PC-3 (cell line): ENCODE measurements at regions not wholly inside any gene's neighbourhood (a gene's known extent, or its start where the extent isn't known, plus 50 kb on each side); places are given as distances from the start of the nearest gene placed in this dataset.
A peak's percentile ranks its signal among the peaks of the same experiment; 100 is the strongest.

Source experiments
- ATAC-seq: fragments of 200-7000 bp; cut with Tn5 transposase; 2 replicates; pipeline ENCODE4 v1.9.1; 2020; ENCODE audit warnings: mild to moderate bottlenecking, moderate library complexity
- BruUV-seq: library from RNA; stranded (reverse); fragments of 400-500 nt; replicated peaks from 2 replicates; lab custom pipeline; 2021; lab: Mats Ljungman, UMichigan
- CTCF ChIA-PET: fragments of 300-600 bp; sonication (Branson Sonifier 250); formaldehyde crosslinking; loops from one replicate; lab custom pipeline; 2022; ENCODE audit warnings: antibody characterized with exemption; lab: Charles Lee
- POLR2A ChIA-PET: fragments of 300-600 bp; sonication (Branson Sonifier 250); formaldehyde crosslinking; loops from one replicate; lab custom pipeline; 2022; ENCODE audit warnings: antibody characterized with exemption; ENCODE audit not compliant: unreplicated experiment; lab: Charles Lee
- DNase-seq: peaks from one replicate; pipeline ENCODE4 v3.0.0-alpha.2; 2015
- H2AFZ ChIP-seq: fragments of 300-600 bp; sonication (generic); 2 replicates; pipeline ENCODE4 v1.6.0; 2016; ENCODE audit warnings: antibody characterized with exemption, low read length
- H3F3A ChIP-seq: fragments of 300-600 bp; sonication (generic); one replicate; pipeline ENCODE4 v1.6.0; 2017; ENCODE audit warnings: antibody characterized with exemption, low read length, control low read depth, mild to moderate bottlenecking; ENCODE audit not compliant: unreplicated experiment
- H3K27ac ChIP-seq: fragments of 300-600 bp; sonication (generic); 2 replicates; pipeline ENCODE4 v1.5.1; 2016; ENCODE audit warnings: mild to moderate bottlenecking, low read length
- H3K27me3 ChIP-seq: fragments of 300-600 bp; sonication (generic); 2 replicates; pipeline ENCODE4 v1.6.1; 2016; ENCODE audit warnings: low read length, mixed read lengths
- H3K36me3 ChIP-seq: fragments of 300-600 bp; sonication (generic); 2 replicates; pipeline ENCODE4 v1.6.1; 2016; ENCODE audit warnings: low read depth, mixed run types, low read length, mixed read lengths
- H3K4me1 ChIP-seq: fragments of 300-600 bp; sonication (generic); 2 replicates; pipeline ENCODE4 v1.5.1; 2016; ENCODE audit warnings: low read length; ENCODE audit not compliant: insufficient read depth
- H3K4me2 ChIP-seq: fragments of 300-600 bp; sonication (generic); 2 replicates; pipeline ENCODE4 v1.6.0; 2016; ENCODE audit warnings: low read length
- H3K4me3 ChIP-seq: fragments of 300-600 bp; sonication (generic); 2 replicates; pipeline ENCODE4 v1.5.1; 2016; ENCODE audit warnings: mild to moderate bottlenecking, low read length, mixed read lengths
- H3K79me2 ChIP-seq: fragments of 300-600 bp; sonication (generic); 2 replicates; pipeline ENCODE4 v1.6.1; 2017; ENCODE audit warnings: low read length, mixed read lengths
- H3K9ac ChIP-seq: fragments of 300-600 bp; sonication (generic); 2 replicates; pipeline ENCODE4 v1.6.0; 2016; ENCODE audit warnings: mild to moderate bottlenecking, low read length
- H3K9me2 ChIP-seq: fragments of 300-600 bp; sonication (generic); replicated peaks from 2 replicates; pipeline ENCODE4 v1.6.1; 2016; ENCODE audit warnings: mixed run types, low read length, mixed read lengths
- H3K9me3 ChIP-seq: fragments of 300-600 bp; sonication (generic); 2 replicates; pipeline ENCODE4 v1.6.1; 2016; ENCODE audit warnings: low read length, mixed read lengths
- H4K20me1 ChIP-seq: fragments of 300-600 bp; sonication (generic); 2 replicates; pipeline ENCODE4 v1.6.1; 2016; ENCODE audit warnings: low read length, mixed read lengths
- CTCF ChIP-seq: fragments of 300-600 bp; sonication (generic); conservative IDR thresholded peaks from 2 replicates; pipeline ENCODE4 v1.5.1; 2017; ENCODE audit warnings: antibody characterized with exemption, low read depth, mild to moderate bottlenecking, low read length
- EZH2 ChIP-seq: fragments of 300-600 bp; sonication (generic); IDR thresholded peaks from one replicate; pipeline ENCODE4 v1.6.1; 2017; ENCODE audit warnings: antibody characterized with exemption, mild to moderate bottlenecking, low read length; ENCODE audit not compliant: unreplicated experiment
- EZH2phosphoT487 ChIP-seq: fragments of 300-600 bp; sonication (generic); IDR thresholded peaks from 2 replicates; pipeline ENCODE4 v1.6.1; 2018; ENCODE audit warnings: mild to moderate bottlenecking, antibody characterized with exemption, low read length, borderline replicate concordance
- intact Hi-C: fragments of 100-400 bp; cut with micrococcal nuclease; formaldehyde crosslinking; loops from 2 replicates; pipeline ENCODE4 v1.9.0; 2023

- H3K4me3 ChIP-seq, result no peak overlapping the region
- no peaks in the 10 kb centered on the region for H3K36me3 ChIP-seq
- no peak overlapping the region for H3K4me2 ChIP-seq
- no TSS peak for BruUV-seq
- TF ChIP-seq CTCF (no peak), EZH2phosphoT487 (no peak), EZH2 (no peak)
- H3K9ac ChIP-seq, result no peak overlapping the region
- H3K9me3 ChIP-seq, result no peaks in the 10 kb centered on the region
- H3K9me2 ChIP-seq, result no peaks in the 10 kb centered on the region
- intact Hi-C loops, result no loop called here
- no peaks in the 10 kb centered on the region for H3F3A ChIP-seq
- no peak overlapping the region for H2AFZ ChIP-seq
- POLR2A ChIA-PET, result no interaction called here
- DNase-seq (no peak), ATAC-seq (no peak)
- H4K20me1 ChIP-seq, result no peaks in the 10 kb centered on the region
- no peaks in the 10 kb centered on the region for H3K4me1 ChIP-seq
- H3K27me3 ChIP-seq, result 0 out of 2 replicates have a peak, but pooled peaks cover 7% of the 10 kb centered on the region
- no peak overlapping the region for H3K27ac ChIP-seq
- H3K79me2 ChIP-seq, result no peaks in the 10 kb centered on the region
- CTCF ChIA-PET, result no interaction called here
Observed at GRCh38 chr11:37078521-37078920, 480.5 kb upstream of the RAG2 start.

GRCh38 chr11:37076866-37077265, 478.8 kb upstream of the RAG2 start:
- 0 out of 2 replicates have a peak, but pooled peaks cover 4% of the 10 kb centered on the region for H3K27me3 ChIP-seq
- intact Hi-C loops, result no loop called here
- H3K36me3 ChIP-seq, result no peaks in the 10 kb centered on the region
- CTCF ChIA-PET, result no interaction called here
- H3K9ac ChIP-seq, result no peak overlapping the region
- no peak overlapping the region for H3K27ac ChIP-seq
- no peak overlapping the region for H2AFZ ChIP-seq
- ATAC-seq (no peak), DNase-seq (peak; percentile 4)
- H3K9me2 ChIP-seq, result no peaks in the 10 kb centered on the region
- H3K4me2 ChIP-seq, result no peak overlapping the region
- no peaks in the 10 kb centered on the region for H4K20me1 ChIP-seq
- no TSS peak for BruUV-seq
- no peak for TF ChIP-seq EZH2phosphoT487
- no peak for TF ChIP-seq EZH2
- no peak for TF ChIP-seq CTCF
- H3F3A ChIP-seq, result no peaks in the 10 kb centered on the region
- H3K79me2 ChIP-seq, result no peaks in the 10 kb centered on the region
- POLR2A ChIA-PET, result no interaction called here
- H3K9me3 ChIP-seq, result no peaks in the 10 kb centered on the region
- H3K4me1 ChIP-seq, result no peaks in the 10 kb centered on the region
- H3K4me3 ChIP-seq, result no peak overlapping the region

GRCh38 chr11:37072538-37073055, 474.6 kb upstream of the RAG2 start:
- TF ChIP-seq EZH2 (no peak), CTCF (no peak), EZH2phosphoT487 (no peak)
- no peak for ATAC-seq
- Histone ChIP-seq H3K9me2 (no peaks in the 10 kb centered on the region), H3K27ac (no peak overlapping the region), H3K4me1 (no peaks in the 10 kb centered on the region), H2AFZ (no peak overlapping the region), H3K9me3 (no peaks in the 10 kb centered on the region), H3K36me3 (no peaks in the 10 kb centered on the region), H4K20me1 (no peaks in the 10 kb centered on the region), H3F3A (no peaks in the 10 kb centered on the region), H3K27me3 (no peaks in the 10 kb centered on the region), H3K4me3 (no peak overlapping the region), H3K9ac (no peak overlapping the region), H3K79me2 (no peaks in the 10 kb centered on the region), H3K4me2 (no peak overlapping the region)
- CTCF ChIA-PET, result no interaction called here
- no TSS peak for BruUV-seq
- POLR2A ChIA-PET, result no interaction called here
- intact Hi-C loops, result no loop called here
- DNase-seq, result no peak
